ENCODE measurements at regions not wholly inside any gene's neighbourhood (a gene's known extent, or its start where the extent isn't known, plus 50 kb on each side); places are given as distances from the start of the nearest gene placed in this dataset.

DNA sequence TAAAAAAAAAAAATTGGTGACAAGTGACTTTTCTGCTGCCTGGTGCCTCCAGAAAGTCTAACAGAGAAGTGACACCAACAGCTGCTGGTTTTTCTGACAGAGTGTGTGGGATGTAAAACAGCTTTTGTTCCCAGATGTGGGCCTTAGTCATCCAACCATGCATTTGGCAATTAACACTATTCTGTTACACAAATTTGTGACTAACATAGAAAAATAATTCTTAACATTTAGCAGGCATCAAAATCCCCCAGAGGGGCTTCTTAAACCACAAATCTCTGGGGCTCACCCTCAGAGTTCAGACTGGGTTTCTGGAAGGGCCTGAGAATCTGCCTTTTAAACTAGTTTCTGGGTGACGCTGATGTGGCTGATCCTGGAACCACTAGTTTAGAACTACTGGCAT, 100.5 kb upstream of the PCDH7 start:
- ChIA-PET POLR2A (ENCODE audit: unreplicated experiment) (no interaction called here), CTCF (no interaction called here)
- TF ChIP-seq CTCF (conservative IDR thresholded peaks at IDR 0.05), result no peak
- TF ChIP-seq EZH2 (IDR thresholded peaks at IDR 0.05; ENCODE audit: low read depth), result no peak
- H3K4me2 ChIP-seq, result no peak overlapping the region
- BruUV-seq (replicated peaks), result no TSS peak
- H3K4me3 ChIP-seq, result no peak overlapping the region
- H3F3A ChIP-seq (ENCODE audit: insufficient read depth, low read depth), result no peaks in the 10 kb centered on the region
- no peaks in the 10 kb centered on the region for H3K9me3 ChIP-seq (ENCODE audit: insufficient read depth, low read depth)
- H3K27ac ChIP-seq, result no peak overlapping the region
- no peaks in the 10 kb centered on the region for H3K27me3 ChIP-seq (ENCODE audit: insufficient read depth, low read depth)
- H3K9me2 ChIP-seq (ENCODE audit: insufficient read depth), result no peaks in the 10 kb centered on the region
- no peaks in the 10 kb centered on the region for H4K20me1 ChIP-seq (ENCODE audit: insufficient read depth)
- DNase-seq, result no peak
- H2AFZ ChIP-seq, result no peak overlapping the region
- no peaks in the 10 kb centered on the region for H3K79me2 ChIP-seq (ENCODE audit: low read depth)
- intact Hi-C loops (cut with micrococcal nuclease; ENCODE audit: unreplicated experiment), result no loop called here
- no peaks in the 10 kb centered on the region for H3K4me1 ChIP-seq (replicated peaks; ENCODE audit: insufficient read depth)
- H3K36me3 ChIP-seq (ENCODE audit: low read depth), result no peaks in the 10 kb centered on the region

DNA sequence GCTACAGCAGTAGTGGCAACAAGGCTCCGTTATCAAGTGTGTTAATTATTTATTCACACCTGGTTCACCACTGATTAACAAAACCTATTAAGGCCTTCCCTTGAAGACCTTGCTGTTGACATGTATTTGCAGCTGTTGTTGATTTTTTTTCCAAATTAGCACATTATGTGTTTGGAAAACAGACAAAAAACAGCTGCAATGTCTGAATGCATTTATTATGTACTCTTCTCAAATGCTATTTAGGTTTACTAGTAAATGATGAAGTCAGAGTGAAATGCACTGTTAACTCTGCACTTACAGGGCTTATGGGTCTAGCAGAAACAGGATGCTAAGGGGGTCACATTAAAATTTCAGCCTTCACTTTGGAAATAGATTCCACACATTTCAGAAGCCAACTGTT, 99.5 kb upstream of the PCDH7 start:
- no peak overlapping the region for H2AFZ ChIP-seq
- CTCF ChIA-PET, result no interaction called here
- no peaks in the 10 kb centered on the region for H3K27me3 ChIP-seq (ENCODE audit: insufficient read depth, low read depth)
- H3K36me3 ChIP-seq (ENCODE audit: low read depth), result no peaks in the 10 kb centered on the region
- H3K27ac ChIP-seq, result no peak overlapping the region
- no peaks in the 10 kb centered on the region for H3K9me2 ChIP-seq (ENCODE audit: insufficient read depth)
- POLR2A ChIA-PET (ENCODE audit: unreplicated experiment), result no interaction called here
- H4K20me1 ChIP-seq (ENCODE audit: insufficient read depth), result no peaks in the 10 kb centered on the region
- intact Hi-C loops (cut with micrococcal nuclease; ENCODE audit: unreplicated experiment), result no loop called here
- DNase-seq, result no peak
- no peaks in the 10 kb centered on the region for H3F3A ChIP-seq (ENCODE audit: insufficient read depth, low read depth)
- no peaks in the 10 kb centered on the region for H3K4me1 ChIP-seq (replicated peaks; ENCODE audit: insufficient read depth)
- no peak for TF ChIP-seq EZH2 (IDR thresholded peaks at IDR 0.05; ENCODE audit: low read depth)
- no peak for TF ChIP-seq CTCF (conservative IDR thresholded peaks at IDR 0.05)
- H3K4me3 ChIP-seq, result no peak overlapping the region
- no TSS peak for BruUV-seq (replicated peaks)
- H3K9me3 ChIP-seq (ENCODE audit: insufficient read depth, low read depth), result no peaks in the 10 kb centered on the region
- H3K79me2 ChIP-seq (ENCODE audit: low read depth), result no peaks in the 10 kb centered on the region
- H3K4me2 ChIP-seq, result no peak overlapping the region

DNA sequence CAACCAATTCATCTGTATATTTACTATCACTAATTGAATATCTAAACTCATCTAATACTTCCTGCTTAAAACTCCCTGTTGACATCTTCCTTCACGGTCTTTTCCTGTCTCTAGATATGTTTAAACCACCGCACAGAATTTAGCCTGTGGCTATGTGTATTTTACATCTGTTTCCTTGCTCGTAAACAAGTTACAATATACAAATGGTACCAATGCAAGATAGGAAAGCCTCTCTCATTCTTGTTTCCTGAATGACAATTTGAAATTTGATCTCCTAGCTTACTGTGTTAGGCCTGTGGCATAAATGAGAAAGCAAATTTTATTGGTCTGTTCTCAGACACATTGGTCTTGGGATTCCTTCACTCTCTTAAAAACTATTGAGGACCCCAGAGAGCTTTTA, 89.7 kb upstream of the PCDH7 start:
- no peaks in the 10 kb centered on the region for H3K9me3 ChIP-seq (ENCODE audit: insufficient read depth, low read depth)
- no peaks in the 10 kb centered on the region for H3K36me3 ChIP-seq (ENCODE audit: low read depth)
- POLR2A ChIA-PET (ENCODE audit: unreplicated experiment), result no interaction called here
- TF ChIP-seq CTCF (conservative IDR thresholded peaks at IDR 0.05) (no peak), EZH2 (IDR thresholded peaks at IDR 0.05; ENCODE audit: low read depth) (no peak)
- H3K79me2 ChIP-seq (ENCODE audit: low read depth), result no peaks in the 10 kb centered on the region
- H3K27ac ChIP-seq, result no peak overlapping the region
- CTCF ChIA-PET, result no interaction called here
- BruUV-seq (replicated peaks), result no TSS peak
- no peak for DNase-seq
- H3K9me2 ChIP-seq (ENCODE audit: insufficient read depth), result no peaks in the 10 kb centered on the region
- no peaks in the 10 kb centered on the region for H3K27me3 ChIP-seq (ENCODE audit: insufficient read depth, low read depth)
- no peak overlapping the region for H3K4me2 ChIP-seq
- H3K4me3 ChIP-seq, result no peak overlapping the region
- H2AFZ ChIP-seq, result 0 out of 2 replicates have a peak overlapping the region, but pooled peaks have one; percentile 48
- no peaks in the 10 kb centered on the region for H3F3A ChIP-seq (ENCODE audit: insufficient read depth, low read depth)
- H3K4me1 ChIP-seq (replicated peaks; ENCODE audit: insufficient read depth), result no peaks in the 10 kb centered on the region
- intact Hi-C loops (cut with micrococcal nuclease; ENCODE audit: unreplicated experiment), result no loop called here
- H4K20me1 ChIP-seq (ENCODE audit: insufficient read depth), result no peaks in the 10 kb centered on the region
